Thyroid gland (tissue), 4 donors: ENCODE measurements at regions not wholly inside any gene's neighbourhood (a gene's known extent, or its start where the extent isn't known, plus 50 kb on each side); places are given as distances from the start of the nearest gene placed in this dataset.

Source experiments
- DNase-seq, 2 donors: peaks; one replicate each; pipeline ENCODE4 v3.0.0-alpha.2; 2019
- H3K27ac ChIP-seq, 3 donors: fragments of 200-600 bp; sonication (generic); 1 replicate in 2 of 3; 2 replicates in 1 of 3; pipeline ENCODE4 v1.5.1; 2016 to 2019; ENCODE audit warnings: mild to moderate bottlenecking in 1 of 3, moderate library complexity in 1 of 3
- H3K27me3 ChIP-seq: fragments of 200-600 bp; sonication (generic); one replicate; pipeline ENCODE4 v1.5.1; 2019
- H3K36me3 ChIP-seq, 2 donors: fragments of 200-600 bp; sonication (generic); one replicate each; pipeline ENCODE4 v1.5.1; 2016 to 2019
- H3K4me1 ChIP-seq, 2 donors: fragments of 200-600 bp; sonication (generic); one replicate each; pipeline ENCODE4 v1.5.1; 2017 to 2019
- H3K4me3 ChIP-seq, 3 donors: fragments of 200-600 bp; sonication (generic); replicated peaks in 1 of 3; 1 replicate in 2 of 3; 2 replicates in 1 of 3; pipeline ENCODE4 v1.5.1; 2016; ENCODE audit warnings: mild to moderate bottlenecking in 1 of 3
- H3K9me3 ChIP-seq: fragments of 200-600 bp; sonication (generic); one replicate; pipeline ENCODE4 v1.5.1; 2017
- CTCF ChIP-seq, 6 experiments: fragments of 200-600 bp in 3 of 6; fragments of 450-650 bp in 3 of 6; sonication (generic) in 3 of 6; IDR thresholded peaks; one replicate each; pipeline ENCODE4 v1.5.1; 2016 to 2019; ENCODE audit warnings: antibody characterized with exemption in 6 of 6, mild to moderate bottlenecking in 2 of 6, inconsistent platforms in 1 of 6, moderate library complexity in 1 of 6
- POLR2A ChIP-seq, 2 donors: fragments of 450-650 bp; IDR thresholded peaks; one replicate each; pipeline ENCODE4 v1.6.1; 2017; ENCODE audit warnings: antibody characterized with exemption in 2 of 2, mild to moderate bottlenecking in 2 of 2, moderate library complexity in 1 of 2
- WGBS, 2 donors: methylation state at CpG; one replicate each; pipeline ENCODE4 v1.1.5; 2017; 5-methylcytosine and 5-hydroxymethylcytosine counted together
- intact Hi-C: fragments of 100-400 bp; cut with DNase I; formaldehyde crosslinking; loops from one replicate; pipeline ENCODE4 v1.15.1; 2023

GRCh38 chr15:26081758-26082220 is 218.7 kb upstream of the ATP10A start:
- intact Hi-C loops, result no loop called here
- H3K4me3 ChIP-seq, result no peak overlapping the region
- no peak for TF ChIP-seq CTCF (IDR thresholded peaks at IDR 0.05)
- no peak for TF ChIP-seq POLR2A (IDR thresholded peaks at IDR 0.05)
- no peaks in the 10 kb centered on the region for H3K27me3 ChIP-seq
- WGBS, 2 donors, result 31 to 34% methylated on average over 10 of the region's 10 CpGs
- H3K4me1 ChIP-seq, result no peaks in the 10 kb centered on the region
- no peaks in the 10 kb centered on the region for H3K9me3 ChIP-seq
- DNase-seq, result no peak
- H3K36me3 ChIP-seq, result no peaks in the 10 kb centered on the region
- H3K27ac ChIP-seq, result no peak overlapping the region

- intact Hi-C loops, result no loop called here
- no peak for DNase-seq
These were observed 212.6 kb upstream of the ATP10A start for GRCh38 chr15:26075770-26076169.

DNA sequence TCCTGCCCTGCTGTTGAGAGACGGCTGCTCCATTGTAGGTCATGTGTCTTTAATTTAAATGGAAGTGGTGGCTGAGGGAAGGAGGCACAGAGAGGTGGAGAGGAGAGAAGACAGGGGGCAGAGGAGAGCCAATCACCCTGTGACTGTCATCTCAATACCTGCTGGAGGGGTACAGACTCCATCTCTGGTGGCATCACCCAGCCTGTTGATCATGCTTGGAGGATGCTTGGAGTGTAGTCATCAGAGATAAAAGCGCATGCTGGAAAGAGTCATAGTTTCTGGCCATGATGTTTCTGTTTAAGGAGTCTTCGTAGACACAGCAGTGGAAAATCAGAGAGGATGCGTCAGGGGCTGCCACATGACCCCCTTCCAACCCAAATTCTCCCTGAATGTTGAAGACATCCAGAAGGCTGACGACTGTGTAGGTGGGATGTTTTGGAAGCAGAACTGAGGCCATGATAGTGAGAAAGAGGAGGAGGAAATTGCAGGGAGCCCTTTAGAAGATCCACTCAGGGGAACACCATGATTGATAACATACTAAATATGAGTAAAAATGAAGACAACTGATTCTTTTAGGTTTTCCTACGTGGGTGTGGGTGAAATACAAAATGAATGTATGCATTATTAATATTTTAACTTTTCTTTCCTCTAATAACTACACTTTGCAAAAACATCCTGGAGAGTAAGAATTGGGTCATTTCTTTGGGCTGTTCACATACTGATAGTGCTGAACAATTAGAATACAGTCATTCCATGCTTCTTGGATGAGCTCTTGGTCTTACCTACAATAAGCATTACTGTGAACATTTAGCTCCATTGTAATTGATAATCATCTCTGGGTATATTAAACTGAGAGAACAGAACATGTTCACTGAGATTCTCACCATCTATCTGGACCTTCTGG is 210.6 kb upstream of the ATP10A start:
- no peaks in the 10 kb centered on the region for H3K9me3 ChIP-seq
- H3K4me1 ChIP-seq, result no peaks in the 10 kb centered on the region
- intact Hi-C loops, result no loop called here
- no peaks in the 10 kb centered on the region for H3K36me3 ChIP-seq
- TF ChIP-seq POLR2A (IDR thresholded peaks at IDR 0.05) (no peak), CTCF (IDR thresholded peaks at IDR 0.05) (no peak)
- H3K4me3 ChIP-seq, result no peak overlapping the region
- H3K27ac ChIP-seq, result no peak overlapping the region
- no peaks in the 10 kb centered on the region for H3K27me3 ChIP-seq
- no peak for DNase-seq
- 62 to 67% methylated on average over 6 of the region's 6 CpGs for WGBS, 2 donors

More at GRCh38 chr15:26075770-26076169, 212.6 kb upstream of the ATP10A start:
- no peaks in the 10 kb centered on the region for H3K4me1 ChIP-seq
- TF ChIP-seq CTCF (IDR thresholded peaks at IDR 0.05) (no peak), POLR2A (IDR thresholded peaks at IDR 0.05) (no peak)
- H3K27ac ChIP-seq, result no peak overlapping the region
- WGBS, 2 donors, result 84 to 85% methylated on average over 4 of the region's 4 CpGs
- no peaks in the 10 kb centered on the region for H3K27me3 ChIP-seq
- no peak overlapping the region for H3K4me3 ChIP-seq
- no peaks in the 10 kb centered on the region for H3K36me3 ChIP-seq
- no peaks in the 10 kb centered on the region for H3K9me3 ChIP-seq

- no peak for DNase-seq
- no peaks in the 10 kb centered on the region for H3K9me3 ChIP-seq
- no peak overlapping the region for H3K4me3 ChIP-seq
- H3K27me3 ChIP-seq, result no peaks in the 10 kb centered on the region
- no peak overlapping the region for H3K27ac ChIP-seq
- intact Hi-C loops, result no loop called here
- TF ChIP-seq POLR2A (IDR thresholded peaks at IDR 0.05) (no peak), CTCF (IDR thresholded peaks at IDR 0.05) (no peak)
- no peaks in the 10 kb centered on the region for H3K36me3 ChIP-seq
- H3K4me1 ChIP-seq, result no peaks in the 10 kb centered on the region
- 69 to 83% methylated on average over 8 of the region's 8 CpGs for WGBS, 2 donors
These were observed 207.0 kb upstream of the ATP10A start for GRCh38 chr15:26070095-26070532.

- no peak for DNase-seq
- intact Hi-C loops, result no loop called here
- Histone ChIP-seq H3K9me3 (no peaks in the 10 kb centered on the region), H3K4me3 (no peak overlapping the region), H3K4me1 (no peaks in the 10 kb centered on the region), H3K27me3 (no peaks in the 10 kb centered on the region), H3K36me3 (no peaks in the 10 kb centered on the region), H3K27ac (no peak overlapping the region)
- TF ChIP-seq CTCF (IDR thresholded peaks at IDR 0.05), result no peak
- no peak for TF ChIP-seq POLR2A (IDR thresholded peaks at IDR 0.05)
- WGBS, 2 donors, result 67% methylated on average over 1 of the region's 1 CpG
These were observed 206.1 kb upstream of the ATP10A start for GRCh38 chr15:26069231-26069641.
